Mucosa of gallbladder (tissue), 1 donor: ENCODE measurements at regions not wholly inside any gene's neighbourhood (a gene's known extent, or its start where the extent isn't known, plus 50 kb on each side); places are given as distances from the start of the nearest gene placed in this dataset.

Experiments
- DNase-seq: peaks from one replicate; pipeline ENCODE4 v3.0.0-alpha.2; 2020; ENCODE audit warnings: low spot score
- donor health status: DM: no; HTN: no; CAD: no.

- no peak for DNase-seq
These were observed 91.4 kb upstream of the TMPO start for GRCh38 chr12:98423963-98424362.

- peak; percentile 69 for DNase-seq
These were observed 90.5 kb upstream of the TMPO start for GRCh38 chr12:98424726-98425401.

- DNase-seq: no peak
These were observed 89.5 kb upstream of the TMPO start for GRCh38 chr12:98425859-98426258.

GRCh38 chr12:98431089-98431488, 84.3 kb upstream of the TMPO start:
- no peak for DNase-seq

GRCh38 chr12:98437166-98437565, 78.2 kb upstream of the TMPO start:
- no peak for DNase-seq

GRCh38 chr12:98437806-98438595, 77.4 kb upstream of the TMPO start:
- DNase-seq: no peak

- no peak for DNase-seq
These were observed 76.6 kb upstream of the TMPO start for GRCh38 chr12:98438656-98439230.

- no peak for DNase-seq
These were observed 75.9 kb upstream of the TMPO start for GRCh38 chr12:98439471-98439951.

- peak; percentile 74 for DNase-seq
These were observed 75.3 kb upstream of the TMPO start for GRCh38 chr12:98439981-98440581.

- no peak for DNase-seq
These were observed 69.3 kb upstream of the TMPO start for GRCh38 chr12:98446060-98446459.

- no peak for DNase-seq
These were observed 68.7 kb upstream of the TMPO start for GRCh38 chr12:98446682-98447081.

GRCh38 chr12:98449584-98449983, 65.8 kb upstream of the TMPO start:
- DNase-seq: no peak

GRCh38 chr12:98453070-98453469, 62.3 kb upstream of the TMPO start:
- DNase-seq: no peak

GRCh38 chr12:98453492-98453891, 61.9 kb upstream of the TMPO start:
- no peak for DNase-seq

- no peak for DNase-seq
These were observed 59.3 kb upstream of the TMPO start for GRCh38 chr12:98456041-98456440.

GRCh38 chr12:98456576-98457573, 58.5 kb upstream of the TMPO start:
- DNase-seq: peak; percentile 33

GRCh38 chr12:98464190-98464589, 51.2 kb upstream of the TMPO start:
- no peak for DNase-seq

GRCh38 chr12:98465505-98465904, 49.9 kb upstream of the TMPO start:
- DNase-seq: no peak
